Epithelial cell of proximal tubule (primary cell): ENCODE measurements at regions not wholly inside any gene's neighbourhood (a gene's known extent, or its start where the extent isn't known, plus 50 kb on each side); places are given as distances from the start of the nearest gene placed in this dataset.

Experiments used
- DNase-seq: peaks from one replicate; pipeline ENCODE4 v3.0.0-alpha.2; 2011; ENCODE audit warnings: low read depth
- H3K4me3 ChIP-seq: 2 replicates; pipeline ENCODE4 v1.5.1; 2011; ENCODE audit warnings: low read depth, mild to moderate bottlenecking, low read length
- CTCF ChIP-seq: conservative IDR thresholded peaks from 2 replicates; pipeline ENCODE4 v1.5.1; 2012; ENCODE audit warnings: low read depth, mild to moderate bottlenecking, low read length

GRCh38 chr5:66416698-66417097 is 179.5 kb upstream of the MAST4 start:
- no peak for TF ChIP-seq CTCF
- DNase-seq: no peak
- no peak overlapping the region for H3K4me3 ChIP-seq

GRCh38 chr5:66417781-66418180 is 178.4 kb upstream of the MAST4 start:
- DNase-seq: no peak
- H3K4me3 ChIP-seq: no peak overlapping the region
- TF ChIP-seq CTCF: no peak

DNA sequence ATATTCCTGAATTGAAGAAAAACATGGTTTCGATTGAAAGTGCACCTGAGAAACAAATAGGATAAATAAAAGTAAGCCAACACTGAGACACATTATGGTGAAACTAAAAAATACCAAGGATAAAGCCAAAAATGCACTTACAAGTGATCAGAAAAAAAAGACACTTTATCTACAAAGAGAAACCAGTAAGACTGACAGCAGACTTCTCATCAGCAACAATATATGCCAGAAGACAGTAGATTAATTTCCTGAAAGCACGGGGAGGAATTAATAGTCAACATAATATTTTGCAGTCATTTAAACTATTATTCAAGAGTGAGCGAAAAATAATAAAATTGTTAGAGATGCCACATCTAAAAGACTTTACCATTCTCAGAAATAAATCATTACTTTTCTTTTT is 172.7 kb upstream of the MAST4 start:
- DNase-seq: no peak
- H3K4me3 ChIP-seq: no peak overlapping the region
- no peak for TF ChIP-seq CTCF

DNA sequence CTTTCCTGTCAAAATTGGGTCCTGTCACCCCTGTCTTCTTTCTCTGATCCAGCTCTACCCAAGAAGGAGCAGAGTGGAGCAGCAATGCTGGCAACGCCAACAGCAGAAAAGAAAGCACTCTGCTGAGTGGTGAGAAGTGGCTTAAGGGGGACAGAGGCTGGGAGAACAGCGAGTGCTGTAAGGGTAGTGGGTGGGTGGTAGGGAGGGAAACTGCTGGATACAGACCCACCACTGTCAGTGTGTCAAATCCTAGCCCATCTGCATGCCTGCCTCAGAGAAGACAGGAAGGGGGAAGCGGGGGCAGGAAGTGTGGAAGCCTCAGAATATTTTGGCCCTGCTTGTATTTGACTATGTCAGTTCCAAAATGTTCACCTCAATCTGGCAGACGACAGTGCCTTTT is 170.4 kb upstream of the MAST4 start:
- H3K4me3 ChIP-seq: no peak overlapping the region
- DNase-seq: no peak
- no peak for TF ChIP-seq CTCF

DNA sequence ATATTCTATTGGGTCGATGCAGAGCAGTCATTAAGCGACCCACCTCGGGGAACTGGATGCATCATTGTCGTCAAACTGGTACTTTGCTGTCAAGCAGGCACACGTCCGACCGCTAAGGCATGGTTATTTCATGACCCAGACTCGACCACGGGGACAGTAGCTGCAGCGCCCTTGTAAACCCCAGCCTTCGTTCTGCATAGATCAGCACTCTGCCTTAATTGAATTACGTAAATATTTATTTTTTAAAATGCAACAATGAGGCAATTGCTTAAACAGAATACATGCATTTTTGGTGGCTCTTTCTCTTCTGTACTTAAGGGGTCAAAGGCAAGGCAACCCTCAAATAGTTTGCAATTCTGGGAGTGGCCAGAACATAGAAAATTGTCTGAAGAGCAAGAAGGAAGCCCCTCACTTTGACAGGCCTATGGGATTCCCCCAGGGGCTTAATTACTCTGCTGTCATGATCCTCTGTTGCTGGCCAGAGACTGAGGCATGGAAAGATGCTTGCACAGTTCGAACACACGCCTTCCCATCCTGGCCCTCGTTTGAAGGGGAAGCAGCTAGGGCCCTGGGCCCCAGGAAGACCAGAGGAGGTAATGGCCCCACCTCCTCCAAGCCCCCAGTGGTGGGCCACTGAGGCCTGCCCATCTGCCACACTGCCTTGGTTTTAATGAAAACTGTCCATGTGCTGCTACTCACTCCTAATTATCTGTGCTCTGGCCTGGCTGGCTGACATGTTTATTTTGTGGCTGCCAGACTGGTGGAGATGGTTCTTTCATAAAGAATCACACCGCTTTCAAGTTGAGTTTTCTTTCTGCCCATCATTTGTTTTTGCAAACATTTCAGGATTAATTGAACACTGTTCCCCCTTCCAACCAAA is 169.7 kb upstream of the MAST4 start:
- TF ChIP-seq CTCF: no peak
- no peak overlapping the region for H3K4me3 ChIP-seq
- no peak for DNase-seq

GRCh38 chr5:66427139-66427442 is 169.1 kb upstream of the MAST4 start:
- no peak for DNase-seq
- TF ChIP-seq CTCF: no peak
- no peak overlapping the region for H3K4me3 ChIP-seq

- no peak for DNase-seq
- TF ChIP-seq CTCF: peak; percentile 56
- no peak overlapping the region for H3K4me3 ChIP-seq
Measured at GRCh38 chr5:66436721-66437120, 159.5 kb upstream of the MAST4 start.
